Activated CD8-positive, alpha-beta T cell treated with anti-CD3 and anti-CD28 coated beads for 36 hours (primary cell): ENCODE measurements at regions not wholly inside any gene's neighbourhood (a gene's known extent, or its start where the extent isn't known, plus 50 kb on each side); places are given as distances from the start of the nearest gene placed in this dataset.

Source experiments
- ATAC-seq: fragments of 200-7000 bp; cut with Tn5 transposase; one replicate; pipeline ENCODE4 v1.10.0; 2021; ENCODE audit warnings: mild to moderate bottlenecking, moderate library complexity
- CTCF ChIA-PET: fragments of 350-600 bp; sonication (Branson Sonifier 250); formaldehyde crosslinking; loops from one replicate; lab custom pipeline; 2021; ENCODE audit warnings: antibody characterized with exemption; lab: Charles Lee
- POLR2A ChIA-PET: fragments of 350-600 bp; sonication (Branson Sonifier 250); formaldehyde crosslinking; loops from one replicate; lab custom pipeline; 2021; ENCODE audit warnings: antibody characterized with exemption; lab: Charles Lee
- DNase-seq: peaks from one replicate; pipeline ENCODE4 v3.0.0-alpha.2; 2020
- H3K27ac Mint-ChIP-seq: one replicate; pipeline ENCODE4 v1.8.0; 2021; ENCODE audit warnings: mild to moderate bottlenecking, mixed read lengths
- H3K27me3 Mint-ChIP-seq: one replicate; pipeline ENCODE4 v1.8.0; 2021; ENCODE audit warnings: mixed read lengths
- H3K36me3 Mint-ChIP-seq: one replicate; pipeline ENCODE4 v1.8.0; 2021; ENCODE audit warnings: low read depth, mixed read lengths
- H3K4me1 Mint-ChIP-seq: one replicate; pipeline ENCODE4 v1.8.0; 2021; ENCODE audit warnings: low read depth, mixed read lengths
- H3K4me3 Mint-ChIP-seq: one replicate; pipeline ENCODE4 v1.8.0; 2021; ENCODE audit warnings: mild to moderate bottlenecking, moderate library complexity, mixed read lengths
- H3K9me3 Mint-ChIP-seq: one replicate; pipeline ENCODE4 v1.8.0; 2021; ENCODE audit warnings: mixed read lengths
- CTCF ChIP-seq: fragments of 200-600 bp; IDR thresholded peaks from one replicate; pipeline ENCODE4 v1.8.0; 2022; ENCODE audit warnings: antibody characterized with exemption, mild to moderate bottlenecking
- intact Hi-C: fragments of 100-400 bp; cut with micrococcal nuclease; formaldehyde crosslinking; loops from one replicate; pipeline ENCODE4 v1.10.0; 2022

- no peak overlapping the region for H3K27ac Mint-ChIP-seq
- no peaks in the 10 kb centered on the region for H3K9me3 Mint-ChIP-seq
- no peaks in the 10 kb centered on the region for H3K36me3 Mint-ChIP-seq
- no peak overlapping the region for H3K4me3 Mint-ChIP-seq
- H3K27me3 Mint-ChIP-seq, result peaks cover 2% of the 10 kb centered on the region
- H3K4me1 Mint-ChIP-seq, result peaks cover 6% of the 10 kb centered on the region
- ChIA-PET CTCF (no interaction called here), POLR2A (no interaction called here)
- intact Hi-C loops, result no loop called here
- no peak for ATAC-seq
- no peak for TF ChIP-seq CTCF
- no peak for DNase-seq
These were observed 112.2 kb upstream of the PLPPR4 start for GRCh38 chr1:99152132-99152531.

- Mint-ChIP-seq H3K4me3 (no peak overlapping the region), H3K36me3 (no peaks in the 10 kb centered on the region), H3K27me3 (peaks cover 9% of the 10 kb centered on the region), H3K27ac (no peak overlapping the region), H3K4me1 (no peaks in the 10 kb centered on the region), H3K9me3 (peaks cover 2% of the 10 kb centered on the region)
- intact Hi-C loops, result no loop called here
- DNase-seq, result no peak
- CTCF ChIA-PET, result no interaction called here
- POLR2A ChIA-PET, result no interaction called here
- ATAC-seq, result no peak
- TF ChIP-seq CTCF, result no peak
These were observed 100.6 kb upstream of the PLPPR4 start for GRCh38 chr1:99163671-99164070.

- Mint-ChIP-seq H3K36me3 (no peaks in the 10 kb centered on the region), H3K27me3 (peaks cover 8% of the 10 kb centered on the region), H3K27ac (no peak overlapping the region), H3K4me3 (no peak overlapping the region), H3K4me1 (no peaks in the 10 kb centered on the region), H3K9me3 (no peaks in the 10 kb centered on the region)
- ChIA-PET POLR2A (no interaction called here), CTCF (no interaction called here)
- intact Hi-C loops, result no loop called here
- DNase-seq (no peak), ATAC-seq (no peak)
- TF ChIP-seq CTCF, result no peak
These were observed 93.8 kb upstream of the PLPPR4 start for GRCh38 chr1:99170516-99170915.

- Mint-ChIP-seq H3K4me3 (no peak overlapping the region), H3K9me3 (no peaks in the 10 kb centered on the region), H3K36me3 (no peaks in the 10 kb centered on the region), H3K27ac (no peak overlapping the region), H3K27me3 (peaks cover 8% of the 10 kb centered on the region), H3K4me1 (no peaks in the 10 kb centered on the region)
- ATAC-seq (no peak), DNase-seq (no peak)
- no peak for TF ChIP-seq CTCF
- ChIA-PET CTCF (interaction anchor here (0.8 kb wide), 1 partner anchor 9 kb away, joined by 3 read pairs; no protein-coding TSS in a partner anchor), POLR2A (no interaction called here)
- intact Hi-C loops, result no loop called here
These were observed 93.0 kb upstream of the PLPPR4 start for GRCh38 chr1:99171184-99171813.

GRCh38 chr1:99173282-99173681, 91.0 kb upstream of the PLPPR4 start:
- no peaks in the 10 kb centered on the region for H3K36me3 Mint-ChIP-seq
- ChIA-PET CTCF (no interaction called here), POLR2A (no interaction called here)
- no peaks in the 10 kb centered on the region for H3K9me3 Mint-ChIP-seq
- H3K27ac Mint-ChIP-seq, result no peak overlapping the region
- no peak overlapping the region for H3K4me3 Mint-ChIP-seq
- intact Hi-C loops, result no loop called here
- peaks cover 8% of the 10 kb centered on the region for H3K27me3 Mint-ChIP-seq
- ATAC-seq (no peak), DNase-seq (no peak)
- no peak for TF ChIP-seq CTCF
- no peaks in the 10 kb centered on the region for H3K4me1 Mint-ChIP-seq
